ENCODE measurements at regions not wholly inside any gene's neighbourhood (a gene's known extent, or its start where the extent isn't known, plus 50 kb on each side); places are given as distances from the start of the nearest gene placed in this dataset.
"Not testable (repeated sequence)": the region's sequence is repeated elsewhere in the genome, so short reads cannot be mapped to it uniquely, and the experiment has no call there.

- Histone ChIP-seq H3K4me3 (ENCODE audit: low read length) (no peak overlapping the region), H3K4me1 (ENCODE audit: control insufficient read depth, insufficient read depth, low read length) (no peaks in the 10 kb centered on the region)
- 89% methylated on average over 3 of the region's 9 CpGs for WGBS (ENCODE audit: insufficient coverage)
Observed at GRCh38 chr13:63249411-63250187, 1834.0 kb upstream of the PCDH20 start.

GRCh38 chr13:63236667-63237396 is 1821.2 kb upstream of the PCDH20 start:
- H3K9me3 ChIP-seq (replicated peaks; ENCODE audit: control insufficient read depth, low read depth, low read length); H3K27ac ChIP-seq (ENCODE audit: low read length); H3K4me3 ChIP-seq (ENCODE audit: low read length); H3K27me3 ChIP-seq (ENCODE audit: control insufficient read depth, insufficient read depth, low read length); DNase-seq; H3K4me1 ChIP-seq (ENCODE audit: control insufficient read depth, insufficient read depth, low read length); H3K36me3 ChIP-seq (ENCODE audit: control insufficient read depth, insufficient read depth, low read length): not testable (repeated sequence)
- WGBS (ENCODE audit: insufficient coverage): 94% methylated on average over 9 of the region's 15 CpGs

More at GRCh38 chr13:63249411-63250187, 1834.0 kb upstream of the PCDH20 start:
- Histone ChIP-seq H3K9me3 (replicated peaks; ENCODE audit: control insufficient read depth, low read depth, low read length) (no peaks in the 10 kb centered on the region), H3K36me3 (ENCODE audit: control insufficient read depth, insufficient read depth, low read length) (no peaks in the 10 kb centered on the region), H3K27me3 (ENCODE audit: control insufficient read depth, insufficient read depth, low read length) (no peaks in the 10 kb centered on the region), H3K27ac (ENCODE audit: low read length) (no peak overlapping the region)
- DNase-seq: no peak

- H3K4me1 ChIP-seq (ENCODE audit: control insufficient read depth, insufficient read depth, low read length); H3K36me3 ChIP-seq (ENCODE audit: control insufficient read depth, insufficient read depth, low read length); H3K27ac ChIP-seq (ENCODE audit: low read length); H3K4me3 ChIP-seq (ENCODE audit: low read length); H3K9me3 ChIP-seq (replicated peaks; ENCODE audit: control insufficient read depth, low read depth, low read length); DNase-seq; H3K27me3 ChIP-seq (ENCODE audit: control insufficient read depth, insufficient read depth, low read length): not testable (repeated sequence)
- WGBS (ENCODE audit: insufficient coverage): no CpG with 5 or more reads among the region's 3 CpGs
Observed at GRCh38 chr13:63218596-63218995, 1802.9 kb upstream of the PCDH20 start.

- WGBS (ENCODE audit: insufficient coverage): 69% methylated on average over 2 of the region's 6 CpGs
- Histone ChIP-seq H3K9me3 (replicated peaks; ENCODE audit: control insufficient read depth, low read depth, low read length) (no peaks in the 10 kb centered on the region), H3K36me3 (ENCODE audit: control insufficient read depth, insufficient read depth, low read length) (no peaks in the 10 kb centered on the region)
Observed at GRCh38 chr13:63209330-63210017, 1793.8 kb upstream of the PCDH20 start.

GRCh38 chr13:63208826-63209225 is 1793.2 kb upstream of the PCDH20 start:
- no peak for DNase-seq
- Histone ChIP-seq H3K4me1 (ENCODE audit: control insufficient read depth, insufficient read depth, low read length) (no peaks in the 10 kb centered on the region), H3K36me3 (ENCODE audit: control insufficient read depth, insufficient read depth, low read length) (no peaks in the 10 kb centered on the region), H3K27ac (ENCODE audit: low read length) (no peak overlapping the region), H3K27me3 (ENCODE audit: control insufficient read depth, insufficient read depth, low read length) (no peaks in the 10 kb centered on the region), H3K4me3 (ENCODE audit: low read length) (no peak overlapping the region), H3K9me3 (replicated peaks; ENCODE audit: control insufficient read depth, low read depth, low read length) (no peaks in the 10 kb centered on the region)
- WGBS (ENCODE audit: insufficient coverage): 82% methylated on average over 2 of the region's 3 CpGs

More at GRCh38 chr13:63209330-63210017, 1793.8 kb upstream of the PCDH20 start:
- DNase-seq: no peak
- Histone ChIP-seq H3K4me1 (ENCODE audit: control insufficient read depth, insufficient read depth, low read length) (no peaks in the 10 kb centered on the region), H3K27me3 (ENCODE audit: control insufficient read depth, insufficient read depth, low read length) (no peaks in the 10 kb centered on the region), H3K27ac (ENCODE audit: low read length) (no peak overlapping the region), H3K4me3 (ENCODE audit: low read length) (no peak overlapping the region)

GRCh38 chr13:63206461-63206860 is 1790.8 kb upstream of the PCDH20 start:
- peak; percentile 44 for DNase-seq

GRCh38 chr13:63201493-63201892 is 1785.8 kb upstream of the PCDH20 start:
- WGBS (ENCODE audit: insufficient coverage): no CpG with 5 or more reads among the region's 1 CpG

More at GRCh38 chr13:63206461-63206860, 1790.8 kb upstream of the PCDH20 start:
- no peaks in the 10 kb centered on the region for H3K4me1 ChIP-seq (ENCODE audit: control insufficient read depth, insufficient read depth, low read length)
- no peak overlapping the region for H3K4me3 ChIP-seq (ENCODE audit: low read length)
- no peak overlapping the region for H3K27ac ChIP-seq (ENCODE audit: low read length)
- H3K9me3 ChIP-seq (replicated peaks; ENCODE audit: control insufficient read depth, low read depth, low read length): no peaks in the 10 kb centered on the region
- no CpG with 5 or more reads among the region's 1 CpG for WGBS (ENCODE audit: insufficient coverage)
- H3K36me3 ChIP-seq (ENCODE audit: control insufficient read depth, insufficient read depth, low read length): no peaks in the 10 kb centered on the region
- no peaks in the 10 kb centered on the region for H3K27me3 ChIP-seq (ENCODE audit: control insufficient read depth, insufficient read depth, low read length)

GRCh38 chr13:63199508-63199907 is 1783.9 kb upstream of the PCDH20 start:
- Histone ChIP-seq H3K4me1 (ENCODE audit: control insufficient read depth, insufficient read depth, low read length) (no peaks in the 10 kb centered on the region), H3K27me3 (ENCODE audit: control insufficient read depth, insufficient read depth, low read length) (no peaks in the 10 kb centered on the region), H3K4me3 (ENCODE audit: low read length) (no peak overlapping the region), H3K36me3 (ENCODE audit: control insufficient read depth, insufficient read depth, low read length) (no peaks in the 10 kb centered on the region), H3K9me3 (replicated peaks; ENCODE audit: control insufficient read depth, low read depth, low read length) (no peaks in the 10 kb centered on the region), H3K27ac (ENCODE audit: low read length) (no peak overlapping the region)
- DNase-seq: no peak

More at GRCh38 chr13:63201493-63201892, 1785.8 kb upstream of the PCDH20 start:
- H3K4me1 ChIP-seq (ENCODE audit: control insufficient read depth, insufficient read depth, low read length): no peaks in the 10 kb centered on the region
- H3K9me3 ChIP-seq (replicated peaks; ENCODE audit: control insufficient read depth, low read depth, low read length): no peaks in the 10 kb centered on the region
- no peak for DNase-seq
- no peak overlapping the region for H3K4me3 ChIP-seq (ENCODE audit: low read length)
- no peaks in the 10 kb centered on the region for H3K36me3 ChIP-seq (ENCODE audit: control insufficient read depth, insufficient read depth, low read length)
- H3K27ac ChIP-seq (ENCODE audit: low read length): no peak overlapping the region
- H3K27me3 ChIP-seq (ENCODE audit: control insufficient read depth, insufficient read depth, low read length): no peaks in the 10 kb centered on the region

- no peaks in the 10 kb centered on the region for H3K9me3 ChIP-seq (replicated peaks; ENCODE audit: control insufficient read depth, low read depth, low read length)
- no peaks in the 10 kb centered on the region for H3K36me3 ChIP-seq (ENCODE audit: control insufficient read depth, insufficient read depth, low read length)
- no peak overlapping the region for H3K4me3 ChIP-seq (ENCODE audit: low read length)
- no CpG with 5 or more reads among the region's 2 CpGs for WGBS (ENCODE audit: insufficient coverage)
- no peak overlapping the region for H3K27ac ChIP-seq (ENCODE audit: low read length)
- peak; percentile 81 for DNase-seq
- H3K4me1 ChIP-seq (ENCODE audit: control insufficient read depth, insufficient read depth, low read length): no peaks in the 10 kb centered on the region
- H3K27me3 ChIP-seq (ENCODE audit: control insufficient read depth, insufficient read depth, low read length): no peaks in the 10 kb centered on the region
Observed at GRCh38 chr13:63198071-63198470, 1782.4 kb upstream of the PCDH20 start.

GRCh38 chr13:63195726-63196125 is 1780.1 kb upstream of the PCDH20 start:
- no peak overlapping the region for H3K27ac ChIP-seq (ENCODE audit: low read length)
- no peaks in the 10 kb centered on the region for H3K27me3 ChIP-seq (ENCODE audit: control insufficient read depth, insufficient read depth, low read length)
- H3K36me3 ChIP-seq (ENCODE audit: control insufficient read depth, insufficient read depth, low read length): no peaks in the 10 kb centered on the region
- WGBS (ENCODE audit: insufficient coverage): no CpG with 5 or more reads among the region's 1 CpG
- H3K4me1 ChIP-seq (ENCODE audit: control insufficient read depth, insufficient read depth, low read length): no peaks in the 10 kb centered on the region
- no peak for DNase-seq
- no peaks in the 10 kb centered on the region for H3K9me3 ChIP-seq (replicated peaks; ENCODE audit: control insufficient read depth, low read depth, low read length)
- no peak overlapping the region for H3K4me3 ChIP-seq (ENCODE audit: low read length)
